ENCODE measurements at regions not wholly inside any gene's neighbourhood (a gene's known extent, or its start where the extent isn't known, plus 50 kb on each side); places are given as distances from the start of the nearest gene placed in this dataset.

DNA sequence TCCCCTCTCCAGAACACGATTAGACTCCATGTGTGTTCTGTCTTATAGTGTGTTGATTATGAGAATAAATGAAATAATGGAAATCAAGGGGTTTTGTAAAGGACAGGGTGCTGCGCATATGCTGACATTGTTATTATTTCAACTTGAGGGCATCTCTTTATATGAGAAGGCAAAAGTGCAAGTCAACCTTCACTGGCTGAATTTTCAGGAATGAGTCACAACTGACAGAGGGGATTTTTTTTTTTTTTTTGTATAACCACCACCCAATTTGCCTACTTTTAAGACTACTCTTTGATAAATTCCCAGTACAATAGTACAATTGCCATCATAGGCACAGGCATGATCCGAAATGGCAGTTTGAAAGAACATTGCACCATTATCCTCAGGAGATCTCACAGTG, 419.2 kb upstream of the NMUR2 start:
- TF ChIP-seq, protein P1, sequence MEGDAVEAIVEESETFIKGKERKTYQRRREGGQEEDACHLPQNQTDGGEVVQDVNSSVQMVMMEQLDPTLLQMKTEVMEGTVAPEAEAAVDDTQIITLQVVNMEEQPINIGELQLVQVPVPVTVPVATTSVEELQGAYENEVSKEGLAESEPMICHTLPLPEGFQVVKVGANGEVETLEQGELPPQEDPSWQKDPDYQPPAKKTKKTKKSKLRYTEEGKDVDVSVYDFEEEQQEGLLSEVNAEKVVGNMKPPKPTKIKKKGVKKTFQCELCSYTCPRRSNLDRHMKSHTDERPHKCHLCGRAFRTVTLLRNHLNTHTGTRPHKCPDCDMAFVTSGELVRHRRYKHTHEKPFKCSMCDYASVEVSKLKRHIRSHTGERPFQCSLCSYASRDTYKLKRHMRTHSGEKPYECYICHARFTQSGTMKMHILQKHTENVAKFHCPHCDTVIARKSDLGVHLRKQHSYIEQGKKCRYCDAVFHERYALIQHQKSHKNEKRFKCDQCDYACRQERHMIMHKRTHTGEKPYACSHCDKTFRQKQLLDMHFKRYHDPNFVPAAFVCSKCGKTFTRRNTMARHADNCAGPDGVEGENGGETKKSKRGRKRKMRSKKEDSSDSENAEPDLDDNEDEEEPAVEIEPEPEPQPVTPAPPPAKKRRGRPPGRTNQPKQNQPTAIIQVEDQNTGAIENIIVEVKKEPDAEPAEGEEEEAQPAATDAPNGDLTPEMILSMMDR (IDR thresholded peaks at IDR 0.05; ENCODE audit: low read depth, low read length): no peak
- no peak for DNase-seq (ENCODE audit: extremely low read depth, low read depth)

DNA sequence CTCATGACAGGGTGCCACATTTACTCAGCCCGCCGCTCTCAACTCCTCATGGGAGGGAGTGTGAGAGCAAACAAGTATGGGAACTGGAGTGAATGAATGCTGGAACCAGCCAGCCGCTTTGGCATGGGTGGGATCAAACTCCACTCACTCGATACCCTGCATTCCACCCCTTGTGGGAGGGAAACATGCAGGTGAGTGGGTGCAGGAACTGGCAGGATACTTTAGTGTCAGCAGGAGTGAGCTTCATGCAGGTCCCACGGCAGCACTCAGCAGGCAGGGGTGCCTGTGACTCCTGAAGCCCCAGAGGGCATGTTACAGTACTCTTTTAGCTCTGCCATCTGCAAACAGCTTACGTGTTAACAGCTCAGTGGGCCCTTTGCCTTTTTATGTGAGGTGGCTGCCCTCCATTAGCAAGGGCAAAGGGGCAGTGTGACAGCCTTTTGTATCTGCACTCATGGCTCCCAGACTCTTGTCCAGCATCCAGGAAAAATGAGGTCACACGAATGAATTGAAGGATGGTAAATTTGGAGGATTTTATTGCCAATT, 433.2 kb upstream of the NMUR2 start:
- no peak for DNase-seq (ENCODE audit: extremely low read depth, low read depth)
- TF ChIP-seq, protein P1 (IDR thresholded peaks at IDR 0.05; ENCODE audit: low read depth, low read length): no peak

DNA sequence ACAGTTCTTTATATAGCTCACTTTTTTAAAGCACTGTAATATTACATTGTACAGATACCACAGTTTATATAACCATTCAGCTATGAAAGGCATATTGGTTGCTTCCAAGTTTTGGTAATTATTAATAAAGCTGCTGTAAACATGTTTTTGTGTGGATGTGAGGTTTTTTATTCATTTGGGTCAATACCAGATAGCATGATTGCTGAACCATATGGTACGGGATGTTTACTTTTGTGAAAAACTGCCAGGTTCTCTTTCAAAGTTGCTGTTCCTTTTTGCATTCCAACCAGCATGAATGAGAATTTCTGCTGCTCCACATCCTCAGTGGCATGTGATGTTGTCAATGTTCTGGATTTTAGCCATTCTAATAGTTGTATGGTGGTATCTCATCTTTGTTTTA, 439.6 kb upstream of the NMUR2 start:
- TF ChIP-seq, protein P1 (IDR thresholded peaks at IDR 0.05; ENCODE audit: low read depth, low read length): no peak
- no peak for DNase-seq (ENCODE audit: extremely low read depth, low read depth)

DNA sequence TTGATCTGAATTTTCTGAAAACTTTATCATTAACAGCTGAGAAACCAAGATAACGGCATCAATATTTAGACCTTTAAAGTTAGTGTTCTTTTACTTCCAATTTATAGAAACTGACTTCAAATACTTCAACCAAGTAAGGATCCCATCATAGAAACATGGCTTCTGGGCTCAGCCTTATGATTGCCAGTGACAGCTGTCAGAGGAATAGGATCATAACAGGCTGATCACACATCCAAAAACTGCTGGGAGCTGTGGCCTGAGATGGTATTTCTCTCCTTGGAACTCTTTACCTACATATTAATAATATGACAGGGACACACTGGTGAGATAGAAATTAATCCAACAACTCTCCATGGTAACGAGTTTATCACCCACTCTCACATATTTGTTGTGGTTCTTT, 448.3 kb upstream of the NMUR2 start:
- DNase-seq (ENCODE audit: extremely low read depth, low read depth): no peak
- TF ChIP-seq, protein P1 (IDR thresholded peaks at IDR 0.05; ENCODE audit: low read depth, low read length): no peak

DNA sequence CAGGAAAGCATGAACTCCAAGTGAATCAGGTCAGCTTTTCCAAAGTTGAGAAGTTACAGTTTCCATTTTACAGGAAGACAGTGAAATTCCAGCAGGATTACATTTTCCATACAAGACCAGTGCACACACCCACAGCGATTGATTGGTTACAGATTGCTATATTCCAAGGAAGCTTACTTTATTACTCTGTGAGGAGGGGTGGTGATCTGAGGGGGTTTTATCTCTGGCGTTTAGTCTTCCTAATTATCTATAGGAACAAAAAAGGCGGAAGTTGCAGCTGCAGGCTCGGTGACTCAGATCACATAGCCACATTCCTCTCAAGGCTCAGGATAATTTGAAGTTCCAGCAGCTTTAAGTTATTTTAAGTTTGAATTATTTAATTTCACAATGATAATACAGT, 450.4 kb upstream of the NMUR2 start:
- TF ChIP-seq, protein P1 (IDR thresholded peaks at IDR 0.05; ENCODE audit: low read depth, low read length): no peak
- DNase-seq (ENCODE audit: extremely low read depth, low read depth): no peak

DNA sequence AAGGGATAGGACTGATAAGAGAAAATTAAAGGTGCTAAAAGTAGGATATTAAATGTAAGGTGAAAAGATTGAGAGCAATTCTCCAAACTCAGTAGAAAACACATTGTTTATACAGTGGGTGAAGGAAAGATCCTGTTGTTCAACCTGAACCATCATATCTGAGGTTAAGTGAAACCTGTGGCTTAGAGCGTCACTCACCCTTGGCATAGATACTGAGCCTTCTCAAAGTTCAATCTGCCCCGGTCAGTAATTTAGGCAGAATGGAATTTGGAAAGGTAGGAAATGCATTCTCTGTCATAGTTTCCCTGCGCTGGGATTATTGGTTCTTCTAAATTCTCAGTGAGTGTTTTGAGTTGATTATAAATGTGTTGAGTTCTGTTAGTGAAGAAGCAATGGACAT, 456.2 kb upstream of the NMUR2 start:
- no peak for DNase-seq (ENCODE audit: extremely low read depth, low read depth)
- TF ChIP-seq, protein P1 (IDR thresholded peaks at IDR 0.05; ENCODE audit: low read depth, low read length): no peak

DNA sequence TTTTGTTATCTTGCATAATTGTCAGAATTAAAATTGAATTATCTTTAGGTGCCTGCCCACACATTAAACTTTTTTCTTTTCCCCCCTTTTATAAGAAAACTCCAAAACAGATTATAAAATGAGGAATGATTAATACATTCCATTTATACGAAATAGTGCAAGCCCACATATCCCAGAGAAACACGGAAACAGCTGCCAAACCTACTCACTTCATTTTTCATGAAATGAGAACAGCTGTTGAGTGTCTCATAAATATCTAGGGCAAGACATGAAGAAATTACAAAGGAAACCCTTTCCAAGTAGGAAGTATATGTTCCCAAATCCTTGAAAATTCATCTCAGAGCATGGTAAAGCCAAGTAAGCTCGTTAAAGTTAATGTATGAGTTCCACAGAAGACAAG, 459.4 kb upstream of the NMUR2 start:
- TF ChIP-seq, protein P1 (IDR thresholded peaks at IDR 0.05; ENCODE audit: low read depth, low read length): no peak
- DNase-seq (ENCODE audit: extremely low read depth, low read depth): no peak

Data from AG09319 (cell line).